ENCODE measurements at regions not wholly inside any gene's neighbourhood (a gene's known extent, or its start where the extent isn't known, plus 50 kb on each side); places are given as distances from the start of the nearest gene placed in this dataset.

GRCh38 chr9:126084008-126084407, 242.6 kb upstream of the MVB12B start:
- TF ChIP-seq JUND (IDR thresholded peaks at IDR 0.05; ENCODE audit: low read depth) = no peak
- no peak for DNase-seq (ENCODE audit: low read depth in 1 of 2, low spot score in 1 of 2)
- in situ Hi-C loops (cut with HindIII; ENCODE audit: low pct_unique_long_range_greater_than_20kb, low sequenced_read_pairs) = no loop called here

- in situ Hi-C loops (cut with HindIII; ENCODE audit: low pct_unique_long_range_greater_than_20kb, low sequenced_read_pairs) = no loop called here
- no peak for TF ChIP-seq JUND (IDR thresholded peaks at IDR 0.05; ENCODE audit: low read depth)
- no peak for DNase-seq (ENCODE audit: low read depth in 1 of 2, low spot score in 1 of 2)
These were observed 241.9 kb upstream of the MVB12B start for GRCh38 chr9:126084696-126085095.

- no peak for DNase-seq (ENCODE audit: low read depth in 1 of 2, low spot score in 1 of 2)
- TF ChIP-seq JUND (IDR thresholded peaks at IDR 0.05; ENCODE audit: low read depth) = no peak
- in situ Hi-C loops (cut with HindIII; ENCODE audit: low pct_unique_long_range_greater_than_20kb, low sequenced_read_pairs) = no loop called here
These were observed 241.5 kb upstream of the MVB12B start for GRCh38 chr9:126085170-126085569.

- in situ Hi-C loops (cut with HindIII; ENCODE audit: low pct_unique_long_range_greater_than_20kb, low sequenced_read_pairs) = no loop called here
- no peak for TF ChIP-seq JUND (IDR thresholded peaks at IDR 0.05; ENCODE audit: low read depth)
- DNase-seq (ENCODE audit: low read depth in 1 of 2, low spot score in 1 of 2) = no peak
These were observed 238.3 kb upstream of the MVB12B start for GRCh38 chr9:126088336-126088735.

GRCh38 chr9:126089789-126090188, 236.8 kb upstream of the MVB12B start:
- DNase-seq (ENCODE audit: low read depth in 1 of 2, low spot score in 1 of 2) = no peak
- no peak for TF ChIP-seq JUND (IDR thresholded peaks at IDR 0.05; ENCODE audit: low read depth)
- in situ Hi-C loops (cut with HindIII; ENCODE audit: low pct_unique_long_range_greater_than_20kb, low sequenced_read_pairs) = no loop called here

- peak in 1 of 2 experiments; percentile 42 for DNase-seq (ENCODE audit: low read depth in 1 of 2, low spot score in 1 of 2)
- in situ Hi-C loops (cut with HindIII; ENCODE audit: low pct_unique_long_range_greater_than_20kb, low sequenced_read_pairs) = no loop called here
- TF ChIP-seq JUND (IDR thresholded peaks at IDR 0.05; ENCODE audit: low read depth) = no peak
These were observed 232.9 kb upstream of the MVB12B start for GRCh38 chr9:126093771-126094170.

GRCh38 chr9:126095546-126096190, 231.0 kb upstream of the MVB12B start:
- no peak for TF ChIP-seq JUND (IDR thresholded peaks at IDR 0.05; ENCODE audit: low read depth)
- DNase-seq (ENCODE audit: low read depth in 1 of 2, low spot score in 1 of 2) = no peak
- in situ Hi-C loops (cut with HindIII; ENCODE audit: low pct_unique_long_range_greater_than_20kb, low sequenced_read_pairs) = no loop called here

- DNase-seq (ENCODE audit: low read depth in 1 of 2, low spot score in 1 of 2) = no peak
- in situ Hi-C loops (cut with HindIII; ENCODE audit: low pct_unique_long_range_greater_than_20kb, low sequenced_read_pairs) = no loop called here
- no peak for TF ChIP-seq JUND (IDR thresholded peaks at IDR 0.05; ENCODE audit: low read depth)
These were observed 230.3 kb upstream of the MVB12B start for GRCh38 chr9:126096340-126096739.

GRCh38 chr9:126097679-126098078, 228.9 kb upstream of the MVB12B start:
- in situ Hi-C loops (cut with HindIII; ENCODE audit: low pct_unique_long_range_greater_than_20kb, low sequenced_read_pairs) = no loop called here
- no peak for TF ChIP-seq JUND (IDR thresholded peaks at IDR 0.05; ENCODE audit: low read depth)
- DNase-seq (ENCODE audit: low read depth in 1 of 2, low spot score in 1 of 2) = no peak

- TF ChIP-seq JUND (IDR thresholded peaks at IDR 0.05; ENCODE audit: low read depth) = no peak
- in situ Hi-C loops (cut with HindIII; ENCODE audit: low pct_unique_long_range_greater_than_20kb, low sequenced_read_pairs) = no loop called here
- no peak for DNase-seq (ENCODE audit: low read depth in 1 of 2, low spot score in 1 of 2)
These were observed 220.2 kb upstream of the MVB12B start for GRCh38 chr9:126106404-126106803.

- TF ChIP-seq JUND (IDR thresholded peaks at IDR 0.05; ENCODE audit: low read depth) = no peak
- in situ Hi-C loops (cut with HindIII; ENCODE audit: low pct_unique_long_range_greater_than_20kb, low sequenced_read_pairs) = no loop called here
- no peak for DNase-seq (ENCODE audit: low read depth in 1 of 2, low spot score in 1 of 2)
These were observed 218.9 kb upstream of the MVB12B start for GRCh38 chr9:126107693-126108092.

GRCh38 chr9:126108240-126108639, 218.4 kb upstream of the MVB12B start:
- no peak for TF ChIP-seq JUND (IDR thresholded peaks at IDR 0.05; ENCODE audit: low read depth)
- in situ Hi-C loops (cut with HindIII; ENCODE audit: low pct_unique_long_range_greater_than_20kb, low sequenced_read_pairs) = no loop called here
- peak in 1 of 2 experiments; percentile 43 for DNase-seq (ENCODE audit: low read depth in 1 of 2, low spot score in 1 of 2)

- no peak for DNase-seq (ENCODE audit: low read depth in 1 of 2, low spot score in 1 of 2)
- in situ Hi-C loops (cut with HindIII; ENCODE audit: low pct_unique_long_range_greater_than_20kb, low sequenced_read_pairs) = no loop called here
- no peak for TF ChIP-seq JUND (IDR thresholded peaks at IDR 0.05; ENCODE audit: low read depth)
These were observed 217.1 kb upstream of the MVB12B start for GRCh38 chr9:126109575-126109974.

GRCh38 chr9:126111556-126111955, 215.1 kb upstream of the MVB12B start:
- no peak for TF ChIP-seq JUND (IDR thresholded peaks at IDR 0.05; ENCODE audit: low read depth)
- in situ Hi-C loops (cut with HindIII; ENCODE audit: low pct_unique_long_range_greater_than_20kb, low sequenced_read_pairs) = no loop called here
- no peak for DNase-seq (ENCODE audit: low read depth in 1 of 2, low spot score in 1 of 2)

Measured in T47D (cell line).